Ovary (tissue), 3 donors: ENCODE measurements at regions not wholly inside any gene's neighbourhood (a gene's known extent, or its start where the extent isn't known, plus 50 kb on each side); places are given as distances from the start of the nearest gene placed in this dataset.
"Not testable (repeated sequence)": the region's sequence is repeated elsewhere in the genome, so short reads cannot be mapped to it uniquely, and the experiment has no call there.

ENCODE experiments used
- EP300 ChIP-seq: sonication (generic); formaldehyde crosslinking; IDR thresholded peaks from one replicate; pipeline ENCODE4 v1.6.1; 2017; ENCODE audit warnings: antibody characterized with exemption
- POLR2A ChIP-seq: fragments of 450-650 bp; IDR thresholded peaks from one replicate; pipeline ENCODE4 v1.6.1; 2017; ENCODE audit warnings: antibody characterized with exemption, mild to moderate bottlenecking, moderate library complexity
- TF ChIP-seq, protein P1 (sequence below), 3 donors: fragments of 450-650 bp in 2 of 3; fragments of 200-600 bp in 1 of 3; IDR thresholded peaks; one replicate each; pipeline versions ENCODE4 v1.5.1 to v1.8.0; 2016 to 2022; ENCODE audit warnings: antibody characterized with exemption in 3 of 3, mild to moderate bottlenecking in 1 of 3
- donor health status: DM: no; HTN: no; CAD: no.

DNA sequence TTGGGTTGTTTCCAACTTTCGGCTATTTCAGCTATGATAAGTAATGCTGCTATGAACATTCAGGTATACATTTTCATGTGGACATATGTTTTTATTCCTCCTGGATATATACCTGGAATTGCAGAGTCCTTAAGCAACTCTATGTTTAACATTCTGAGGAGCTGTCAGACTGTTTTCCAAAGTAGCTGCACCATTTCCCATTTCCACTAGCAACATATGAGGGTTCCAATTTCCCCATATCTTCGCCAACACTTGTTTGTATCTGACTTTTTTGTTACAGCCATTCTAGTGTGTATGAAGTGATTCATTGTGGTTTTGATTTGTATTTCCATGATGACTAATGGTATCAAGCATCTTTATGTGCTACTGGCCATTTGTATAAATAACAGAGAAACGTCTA is 295.7 kb downstream of the CEP170 start:
- TF ChIP-seq, protein P1, sequence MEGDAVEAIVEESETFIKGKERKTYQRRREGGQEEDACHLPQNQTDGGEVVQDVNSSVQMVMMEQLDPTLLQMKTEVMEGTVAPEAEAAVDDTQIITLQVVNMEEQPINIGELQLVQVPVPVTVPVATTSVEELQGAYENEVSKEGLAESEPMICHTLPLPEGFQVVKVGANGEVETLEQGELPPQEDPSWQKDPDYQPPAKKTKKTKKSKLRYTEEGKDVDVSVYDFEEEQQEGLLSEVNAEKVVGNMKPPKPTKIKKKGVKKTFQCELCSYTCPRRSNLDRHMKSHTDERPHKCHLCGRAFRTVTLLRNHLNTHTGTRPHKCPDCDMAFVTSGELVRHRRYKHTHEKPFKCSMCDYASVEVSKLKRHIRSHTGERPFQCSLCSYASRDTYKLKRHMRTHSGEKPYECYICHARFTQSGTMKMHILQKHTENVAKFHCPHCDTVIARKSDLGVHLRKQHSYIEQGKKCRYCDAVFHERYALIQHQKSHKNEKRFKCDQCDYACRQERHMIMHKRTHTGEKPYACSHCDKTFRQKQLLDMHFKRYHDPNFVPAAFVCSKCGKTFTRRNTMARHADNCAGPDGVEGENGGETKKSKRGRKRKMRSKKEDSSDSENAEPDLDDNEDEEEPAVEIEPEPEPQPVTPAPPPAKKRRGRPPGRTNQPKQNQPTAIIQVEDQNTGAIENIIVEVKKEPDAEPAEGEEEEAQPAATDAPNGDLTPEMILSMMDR (IDR thresholded peaks at IDR 0.05) = not testable (repeated sequence)
- TF ChIP-seq EP300, POLR2A: not testable (repeated sequence)
